CD4-positive, alpha-beta T cell treated with Interleukin-21 for 1 hour (primary cell): ENCODE measurements at regions not wholly inside any gene's neighbourhood (a gene's known extent, or its start where the extent isn't known, plus 50 kb on each side); places are given as distances from the start of the nearest gene placed in this dataset.

Experiments used
- DNase-seq: peaks from one replicate; pipeline ENCODE4 v3.0.0-alpha.2; 2020

- no peak for DNase-seq
These were observed 120.1 kb downstream of the LRRC70 start for GRCh38 chr5:62698756-62699155.

- DNase-seq: no peak
These were observed 116.7 kb downstream of the LRRC70 start for GRCh38 chr5:62695274-62695673.

DNA sequence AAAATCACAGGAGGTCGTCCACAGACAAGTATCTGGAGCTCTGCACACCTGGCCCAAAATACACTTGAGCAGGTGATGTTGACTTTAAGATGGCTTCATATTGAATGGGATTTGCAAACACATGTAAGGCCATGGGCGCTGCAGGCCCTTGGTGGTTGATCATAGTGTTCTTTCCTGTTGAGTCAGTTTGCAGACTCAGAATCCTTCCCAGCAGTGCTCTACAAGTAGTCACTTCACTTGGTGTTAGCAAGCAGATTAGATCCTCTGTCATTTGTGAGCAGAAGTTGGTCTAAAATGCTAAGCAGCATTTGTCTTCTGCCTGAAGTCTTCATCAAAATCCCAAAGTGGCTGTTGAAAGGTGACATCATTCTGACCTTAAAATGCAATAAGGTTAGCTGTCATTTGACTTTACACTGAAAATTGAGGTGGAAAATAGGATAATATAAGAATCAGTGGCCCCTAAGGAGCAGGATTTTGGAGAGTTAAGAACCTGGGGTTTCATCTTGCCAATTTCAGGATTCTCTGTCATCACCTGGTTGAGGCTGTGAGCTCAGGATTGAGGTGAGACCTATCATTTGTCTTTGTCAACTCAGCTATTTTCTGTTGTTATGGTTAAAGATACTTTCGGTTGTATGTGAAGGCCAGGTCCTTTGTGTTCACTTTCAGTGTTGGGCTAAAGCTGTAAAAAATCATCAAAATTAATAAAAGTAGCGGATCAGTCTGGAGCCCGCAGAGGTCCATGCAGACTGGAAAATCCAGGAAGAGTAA is 114.5 kb downstream of the LRRC70 start:
- no peak for DNase-seq

DNA sequence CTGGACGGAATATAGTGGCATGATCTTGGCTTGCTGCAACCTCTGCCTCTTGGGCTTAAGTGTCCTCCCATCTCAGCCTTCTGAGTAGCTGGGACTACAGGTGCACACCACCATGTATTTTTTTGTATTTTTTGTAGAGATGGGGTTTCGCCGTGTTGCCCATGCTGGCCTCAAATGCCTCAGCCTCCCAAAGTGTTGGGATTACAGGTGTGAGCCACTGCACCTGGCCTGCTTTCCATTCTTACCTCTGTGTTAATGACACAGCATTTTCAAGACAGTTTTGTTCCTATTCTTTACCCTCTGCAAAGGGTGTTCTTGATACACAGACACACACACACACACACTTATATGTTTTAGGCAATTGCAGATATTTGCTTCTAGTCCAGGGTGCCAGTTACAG is 113.3 kb downstream of the LRRC70 start:
- DNase-seq: no peak

- no peak for DNase-seq
These were observed 111.8 kb downstream of the LRRC70 start for GRCh38 chr5:62690421-62690820.

DNA sequence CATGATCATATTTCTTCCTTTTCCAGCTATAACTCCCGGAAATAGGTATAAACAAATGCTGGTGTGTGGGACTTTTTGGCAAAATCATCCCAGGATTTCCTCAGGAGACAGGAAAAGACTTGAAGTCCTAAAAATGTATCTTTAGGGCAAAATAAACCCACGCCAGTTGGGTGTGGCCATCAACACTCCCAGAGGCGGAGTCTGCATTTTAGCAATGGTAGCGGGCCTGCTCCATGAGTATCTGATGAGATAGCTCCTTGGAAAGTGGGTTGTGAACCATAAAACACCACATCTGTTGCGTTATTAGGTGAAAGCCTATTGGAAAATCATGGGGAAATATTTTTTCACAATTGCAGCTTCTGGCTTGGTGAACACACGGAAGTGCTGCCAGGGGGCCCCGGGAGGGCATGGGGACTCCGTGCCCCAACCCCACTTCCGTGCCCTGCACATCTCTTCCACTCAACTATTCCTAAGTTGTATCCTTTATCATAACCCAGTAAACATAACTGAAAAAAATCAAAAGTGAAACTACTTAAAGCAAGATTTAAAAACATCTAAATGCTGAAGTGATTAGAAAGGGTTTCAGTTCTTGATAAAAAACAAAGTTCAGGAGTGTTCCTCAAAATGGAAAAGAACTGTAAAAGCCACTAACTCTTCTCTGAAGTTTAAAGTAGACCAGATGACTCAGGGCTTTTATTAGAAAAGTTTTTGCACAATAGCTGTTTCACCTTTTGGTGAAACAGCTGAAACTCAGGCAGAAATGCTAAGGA is 111.2 kb downstream of the LRRC70 start:
- DNase-seq: no peak

DNA sequence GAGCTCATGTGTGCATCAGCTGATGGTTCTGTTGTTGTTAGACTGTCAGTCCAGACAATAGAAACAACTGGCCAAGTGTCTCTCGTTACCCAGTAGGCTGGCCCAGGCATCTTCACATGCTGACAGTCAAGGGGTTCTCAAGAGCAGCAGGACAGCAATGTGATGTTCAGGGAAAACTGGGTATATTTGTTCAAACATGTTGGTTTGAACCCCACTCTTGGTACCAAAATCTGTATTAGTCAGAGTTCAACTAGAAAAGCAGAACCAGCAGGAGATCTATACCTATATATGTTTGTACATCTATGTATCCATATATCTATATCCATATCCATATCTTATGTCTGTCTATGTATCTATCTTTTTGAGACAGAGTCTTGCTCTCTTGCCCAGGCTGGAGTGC is 108.1 kb downstream of the LRRC70 start:
- DNase-seq: no peak

- DNase-seq: no peak
These were observed 106.6 kb downstream of the LRRC70 start for GRCh38 chr5:62685221-62685620.

DNA sequence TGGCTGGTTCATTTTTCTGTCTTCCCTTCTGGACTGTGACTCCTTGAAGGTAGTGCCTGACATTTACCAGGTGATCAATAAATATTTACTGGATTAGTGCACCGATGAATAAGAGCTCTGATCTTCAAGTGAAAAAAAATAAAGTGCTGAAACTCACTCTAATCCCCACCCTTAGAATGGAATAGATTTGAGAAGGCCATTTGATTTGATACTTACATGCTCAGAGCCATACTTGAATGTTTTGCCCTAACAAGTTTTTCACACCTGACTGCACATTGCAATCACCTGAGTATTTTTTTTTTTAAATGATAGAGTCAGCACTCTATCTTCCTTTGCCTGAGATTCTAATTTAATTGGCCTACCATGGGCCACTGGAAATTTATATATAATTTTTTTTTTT is 105.7 kb downstream of the LRRC70 start:
- DNase-seq: no peak

GRCh38 chr5:62682059-62682458 is 103.4 kb downstream of the LRRC70 start:
- no peak for DNase-seq

- no peak for DNase-seq
These were observed 102.7 kb downstream of the LRRC70 start for GRCh38 chr5:62681117-62681850.

DNA sequence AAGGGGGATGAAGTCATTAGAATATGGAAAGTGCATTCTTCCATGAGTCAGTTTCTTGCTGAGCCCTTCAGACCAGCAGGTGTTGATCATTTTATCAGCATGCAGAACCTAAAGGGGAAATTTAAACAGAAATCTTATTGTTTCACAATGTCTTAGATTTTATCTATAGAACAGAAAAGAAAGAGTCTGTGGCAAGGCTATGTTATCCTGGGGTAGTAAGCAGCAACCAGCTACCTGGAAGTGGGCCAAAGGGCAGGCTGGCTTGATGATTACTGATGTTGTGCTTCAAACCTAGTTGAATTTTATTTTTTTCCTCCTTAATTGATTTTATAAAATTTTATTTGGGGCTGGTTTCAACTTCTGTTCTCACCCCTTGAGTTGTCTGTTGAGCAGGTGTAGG is 101.5 kb downstream of the LRRC70 start:
- DNase-seq: no peak
